KMS-11 (cell line): ENCODE measurements at regions not wholly inside any gene's neighbourhood (a gene's known extent, or its start where the extent isn't known, plus 50 kb on each side); places are given as distances from the start of the nearest gene placed in this dataset.

Experiments
- H2AFZ ChIP-seq: fragments of 200-600 bp; sonication (generic); 2 replicates; pipeline ENCODE4 v1.6.1; 2016; ENCODE audit warnings: antibody characterized with exemption, mixed run types, low read depth
- H3K27ac ChIP-seq: fragments of 200-600 bp; sonication (generic); 2 replicates; pipeline ENCODE4 v1.6.1; 2016; ENCODE audit warnings: mild to moderate bottlenecking, mixed run types
- H3K27me3 ChIP-seq: fragments of 200-600 bp; sonication (generic); 2 replicates; pipeline ENCODE4 v1.6.1; 2017; ENCODE audit warnings: mild to moderate bottlenecking, low read depth, mixed run types, moderate library complexity; ENCODE audit not compliant: insufficient read depth
- H3K36me3 ChIP-seq: fragments of 200-600 bp; sonication (generic); 2 replicates; pipeline ENCODE4 v1.6.1; 2017; ENCODE audit warnings: mild to moderate bottlenecking, mixed run types; ENCODE audit not compliant: insufficient read depth
- H3K4me1 ChIP-seq: fragments of 200-600 bp; sonication (generic); 2 replicates; pipeline ENCODE4 v1.6.1; 2016; ENCODE audit warnings: mild to moderate bottlenecking, low read depth, mixed run types; ENCODE audit not compliant: poor library complexity, severe bottlenecking
- H3K4me2 ChIP-seq: fragments of 200-600 bp; sonication (generic); 2 replicates; pipeline ENCODE4 v1.7.0; 2016; ENCODE audit warnings: mild to moderate bottlenecking, mixed run types
- H3K4me3 ChIP-seq: fragments of 200-600 bp; sonication (generic); IDR thresholded peaks from 2 replicates; pipeline ENCODE4 v1.6.1; 2017; ENCODE audit warnings: low read depth, low read length, mixed read lengths; ENCODE audit not compliant: insufficient read depth
- H3K79me2 ChIP-seq: fragments of 200-600 bp; sonication (generic); 2 replicates; pipeline ENCODE4 v1.6.1; 2016; ENCODE audit warnings: low read depth, mixed run types; ENCODE audit not compliant: insufficient read depth
- H3K9ac ChIP-seq: fragments of 200-600 bp; sonication (generic); 2 replicates; pipeline ENCODE4 v1.6.1; 2016; ENCODE audit warnings: mild to moderate bottlenecking, mixed run types
- H4K20me1 ChIP-seq: fragments of 200-600 bp; sonication (generic); 2 replicates; pipeline ENCODE4 v1.6.1; 2016; ENCODE audit warnings: mild to moderate bottlenecking, mixed run types; ENCODE audit not compliant: insufficient read depth
- CTCF ChIP-seq: fragments of 200-600 bp; sonication (generic); conservative IDR thresholded peaks from 2 replicates; pipeline ENCODE4 v1.6.1; 2017; ENCODE audit warnings: low read depth, mild to moderate bottlenecking, antibody characterized with exemption, low read length, moderate library complexity, mixed read lengths

- no peak overlapping the region for H2AFZ ChIP-seq
- H3K27me3 ChIP-seq: no peaks in the 10 kb centered on the region
- no peaks in the 10 kb centered on the region for H3K4me1 ChIP-seq
- no peak overlapping the region for H3K4me2 ChIP-seq
- no peak overlapping the region for H3K4me3 ChIP-seq
- no peak overlapping the region for H3K9ac ChIP-seq
- H3K79me2 ChIP-seq: no peaks in the 10 kb centered on the region
- no peaks in the 10 kb centered on the region for H4K20me1 ChIP-seq
- no peak for TF ChIP-seq CTCF
- H3K36me3 ChIP-seq: no peaks in the 10 kb centered on the region
- H3K27ac ChIP-seq: no peak overlapping the region
These were observed 1116.0 kb downstream of the BRD1 start for GRCh38 chr22:48711669-48712068.

- Histone ChIP-seq H2AFZ (no peak overlapping the region), H3K79me2 (no peaks in the 10 kb centered on the region), H3K27ac (no peak overlapping the region), H3K4me2 (no peak overlapping the region), H3K4me3 (no peak overlapping the region), H4K20me1 (no peaks in the 10 kb centered on the region), H3K4me1 (no peaks in the 10 kb centered on the region), H3K27me3 (no peaks in the 10 kb centered on the region), H3K36me3 (no peaks in the 10 kb centered on the region), H3K9ac (no peak overlapping the region)
- no peak for TF ChIP-seq CTCF
These were observed 1116.6 kb downstream of the BRD1 start for GRCh38 chr22:48711031-48711431.

- Histone ChIP-seq H3K27ac (no peak overlapping the region), H3K4me2 (no peak overlapping the region), H3K4me3 (no peak overlapping the region), H3K36me3 (no peaks in the 10 kb centered on the region), H4K20me1 (no peaks in the 10 kb centered on the region), H3K9ac (no peak overlapping the region), H2AFZ (no peak overlapping the region), H3K79me2 (no peaks in the 10 kb centered on the region), H3K4me1 (no peaks in the 10 kb centered on the region), H3K27me3 (no peaks in the 10 kb centered on the region)
- TF ChIP-seq CTCF: no peak
These were observed 1117.3 kb downstream of the BRD1 start for GRCh38 chr22:48710410-48710809.

- Histone ChIP-seq H3K4me2 (no peak overlapping the region), H3K36me3 (no peaks in the 10 kb centered on the region), H3K79me2 (no peaks in the 10 kb centered on the region), H4K20me1 (no peaks in the 10 kb centered on the region), H3K4me3 (no peak overlapping the region), H2AFZ (no peak overlapping the region), H3K27me3 (no peaks in the 10 kb centered on the region), H3K27ac (no peak overlapping the region), H3K4me1 (no peaks in the 10 kb centered on the region), H3K9ac (no peak overlapping the region)
- no peak for TF ChIP-seq CTCF
These were observed 1117.7 kb downstream of the BRD1 start for GRCh38 chr22:48709976-48710375.

- no peak overlapping the region for H3K4me2 ChIP-seq
- H3K27ac ChIP-seq: no peak overlapping the region
- no peaks in the 10 kb centered on the region for H3K27me3 ChIP-seq
- TF ChIP-seq CTCF: no peak
- no peaks in the 10 kb centered on the region for H3K36me3 ChIP-seq
- no peaks in the 10 kb centered on the region for H3K4me1 ChIP-seq
- H3K4me3 ChIP-seq: no peak overlapping the region
- H2AFZ ChIP-seq: no peak overlapping the region
- H3K9ac ChIP-seq: no peak overlapping the region
- H3K79me2 ChIP-seq: no peaks in the 10 kb centered on the region
- no peaks in the 10 kb centered on the region for H4K20me1 ChIP-seq
These were observed 1118.2 kb downstream of the BRD1 start for GRCh38 chr22:48709453-48709852.
